Gastrocnemius medialis (tissue), 4 donors: ENCODE measurements at regions not wholly inside any gene's neighbourhood (a gene's known extent, or its start where the extent isn't known, plus 50 kb on each side); places are given as distances from the start of the nearest gene placed in this dataset.

ENCODE experiments used
- CTCF ChIP-seq, 5 experiments: fragments of 450-650 bp in 3 of 5; fragments of 200-600 bp in 2 of 5; sonication (generic) in 2 of 5; IDR thresholded peaks in 4 of 5; conservative IDR thresholded peaks in 1 of 5; 1 replicate in 4 of 5; 2 replicates in 1 of 5; pipeline ENCODE4 v1.5.1; 2016 to 2019; ENCODE audit warnings: antibody characterized with exemption in 5 of 5, mild to moderate bottlenecking in 3 of 5, moderate library complexity in 3 of 5
- POLR2A ChIP-seq, 2 donors: fragments of 450-650 bp; IDR thresholded peaks; one replicate each; pipeline ENCODE4 v1.6.1; 2017; ENCODE audit warnings: antibody characterized with exemption in 2 of 2, mild to moderate bottlenecking in 2 of 2, moderate library complexity in 2 of 2

GRCh38 chr12:74152370-74152769, 385.3 kb upstream of the ATXN7L3B start:
- TF ChIP-seq CTCF (IDR thresholded peaks at IDR 0.05 in 4 of 5, conservative IDR thresholded peaks at IDR 0.05 in 1 of 5) (no peak), POLR2A (IDR thresholded peaks at IDR 0.05) (no peak)
